H1 (cell line): ENCODE measurements at regions not wholly inside any gene's neighbourhood (a gene's known extent, or its start where the extent isn't known, plus 50 kb on each side); places are given as distances from the start of the nearest gene placed in this dataset.

ENCODE experiments used
- CTCF ChIA-PET: fragments of 300-600 bp; sonication (Branson Sonifier 250); formaldehyde crosslinking; loops from one replicate; lab custom pipeline; 2021; ENCODE audit not compliant: partially characterized antibody; lab: Charles Lee
- POLR2A ChIA-PET: fragments of 300-600 bp; sonication (Branson Sonifier 250); formaldehyde crosslinking; loops from one replicate; lab custom pipeline; 2021; ENCODE audit warnings: inconsistent platforms; ENCODE audit not compliant: partially characterized antibody; lab: Charles Lee
- DNase-seq, 2 experiments: peaks; one replicate each; pipeline versions ENCODE4 v3.0.0 to v3.0.0-alpha.2; 2010 to 2022; ENCODE audit warnings: low spot score in 2 of 2, low read depth in 1 of 2, mixed read lengths in 1 of 2
- FAIRE-seq: peaks from 2 replicates; lab custom pipeline; 2011; peaks lifted over from hg19 to GRCh38; lab: Jason Lieb, UNC
- H2AFZ ChIP-seq: 2 replicates; pipeline ENCODE4 v1.8.1; 2012; ENCODE audit warnings: low read length, inconsistent platforms
- H2AK5ac ChIP-seq: 2 replicates; pipeline ENCODE4 v1.6.1; 2013; ENCODE audit warnings: low read depth, low read length
- H2BK120ac ChIP-seq: replicated peaks from 2 replicates; pipeline ENCODE3; 2013; ENCODE audit warnings: low read depth, low read length, inconsistent platforms
- H2BK12ac ChIP-seq: 2 replicates; pipeline ENCODE4 v1.6.1; 2013; ENCODE audit warnings: low read depth, low read length
- H2BK15ac ChIP-seq: 2 replicates; pipeline ENCODE4 v1.6.1; 2013; ENCODE audit warnings: low read length
- H2BK20ac ChIP-seq: 2 replicates; pipeline ENCODE4 v1.6.1; 2013; ENCODE audit warnings: low read length
- H2BK5ac ChIP-seq: 2 replicates; pipeline ENCODE4 v1.6.1; 2013; ENCODE audit warnings: low read depth, low read length
- H3K14ac ChIP-seq: 2 replicates; pipeline ENCODE4 v1.6.1; 2013; ENCODE audit warnings: inconsistent platforms; ENCODE audit not compliant: insufficient read length
- H3K18ac ChIP-seq: 2 replicates; pipeline ENCODE4 v1.6.1; 2013; ENCODE audit warnings: low read length; ENCODE audit errors: extremely low read depth
- H3K23ac ChIP-seq: 2 replicates; pipeline ENCODE4 v1.6.1; 2013; ENCODE audit warnings: inconsistent platforms; ENCODE audit not compliant: insufficient read length
- H3K23me2 ChIP-seq: 2 replicates; pipeline ENCODE4 v1.6.1; 2013; ENCODE audit warnings: low read depth, low read length
- H3K27ac ChIP-seq: 2 replicates; pipeline ENCODE4 v1.6.1; 2011; ENCODE audit warnings: low read depth, low read length, inconsistent platforms
- H3K27me3 ChIP-seq, 4 experiments: replicated peaks in 1 of 4; 1 replicate in 1 of 4; 2 replicates in 3 of 4; pipeline versions ENCODE4 v1.6.1 to v1.8.1; 2011 to 2013; ENCODE audit warnings: low read length in 3 of 4, mild to moderate bottlenecking in 3 of 4, inconsistent platforms in 2 of 4, mixed read lengths in 2 of 4, moderate library complexity in 1 of 4; ENCODE audit not compliant: control insufficient read depth in 3 of 4, insufficient read depth in 3 of 4; ENCODE audit errors: extremely low read depth in 1 of 4
- H3K36me3 ChIP-seq, 4 experiments: 2 replicates each; pipeline versions ENCODE4 v1.6.1 to v1.8.1; 2011 to 2013; ENCODE audit warnings: mild to moderate bottlenecking in 4 of 4, low read length in 3 of 4, moderate library complexity in 2 of 4, control low read depth in 1 of 4, inconsistent platforms in 1 of 4; ENCODE audit not compliant: insufficient read depth in 4 of 4, control insufficient read depth in 2 of 4
- H3K4ac ChIP-seq: replicated peaks from 2 replicates; pipeline ENCODE3; 2013; ENCODE audit warnings: low read length, low read depth, mixed read lengths, inconsistent platforms; ENCODE audit not compliant: insufficient read length
- H3K4me1 ChIP-seq, 4 experiments: replicated peaks in 1 of 4; 1 replicate in 1 of 4; 2 replicates in 3 of 4; pipeline versions ENCODE4 v1.6.1 to v1.8.1; 2011 to 2013; ENCODE audit warnings: low read length in 3 of 4, inconsistent platforms in 2 of 4, mixed read lengths in 1 of 4; ENCODE audit not compliant: insufficient read depth in 4 of 4, control insufficient read depth in 3 of 4
- H3K4me2 ChIP-seq, 2 experiments: 2 replicates each; pipeline versions ENCODE4 v1.6.1 to v1.8.1; 2011 to 2013; ENCODE audit warnings: low read depth in 2 of 2, low read length in 2 of 2, control low read depth in 1 of 2, inconsistent platforms in 1 of 2, mild to moderate bottlenecking in 1 of 2; ENCODE audit not compliant: insufficient read depth in 1 of 2
- H3K4me3 ChIP-seq, 4 experiments: fragments of 200-600, 300-600 bp in 1 of 4; sonication (generic), shearing (Covaris generic), sonication (Bioruptor Twin) in 1 of 4; 2 replicates each; pipeline versions ENCODE4 v1.5.1 to v1.8.1; 2011 to 2016; ENCODE audit warnings: low read length in 4 of 4, low read depth in 3 of 4, control low read depth in 2 of 4, inconsistent platforms in 2 of 4, mild to moderate bottlenecking in 2 of 4, mixed read lengths in 1 of 4, moderate library complexity in 1 of 4; ENCODE audit not compliant: insufficient read depth in 2 of 4; ENCODE audit errors: extremely low read depth in 1 of 4
- H3K56ac ChIP-seq: replicated peaks from 2 replicates; pipeline ENCODE3; 2013; ENCODE audit warnings: low read depth, mild to moderate bottlenecking, mixed read lengths, low read length, inconsistent platforms; ENCODE audit not compliant: insufficient read length
- H3K79me1 ChIP-seq: 2 replicates; pipeline ENCODE4 v1.6.1; 2013; ENCODE audit warnings: low read depth, low read length, control low read depth
- H3K79me2 ChIP-seq, 2 experiments: 2 replicates each; pipeline versions ENCODE4 v1.6.1 to v1.8.1; 2012 to 2013; ENCODE audit warnings: low read length in 2 of 2, mild to moderate bottlenecking in 2 of 2, inconsistent platforms in 1 of 2; ENCODE audit not compliant: insufficient read depth in 2 of 2, control insufficient read depth in 1 of 2
- H3K9ac ChIP-seq, 4 experiments: replicated peaks in 1 of 4; 1 replicate in 1 of 4; 2 replicates in 3 of 4; pipeline versions ENCODE4 v1.6.1 to v1.8.1; 2011 to 2013; ENCODE audit warnings: low read depth in 3 of 4, low read length in 3 of 4, control low read depth in 2 of 4, mild to moderate bottlenecking in 2 of 4, moderate library complexity in 2 of 4, inconsistent platforms in 1 of 4; ENCODE audit errors: extremely low read depth in 1 of 4
- H3K9me3 ChIP-seq, 2 experiments: 2 replicates each; pipeline versions ENCODE4 v1.6.1 to v1.8.1; 2012 to 2013; ENCODE audit warnings: mild to moderate bottlenecking in 2 of 2, moderate library complexity in 2 of 2, control low read depth in 1 of 2, inconsistent platforms in 1 of 2, low read depth in 1 of 2, low read length in 1 of 2, mixed read lengths in 1 of 2; ENCODE audit not compliant: insufficient read depth in 2 of 2
- H4K20me1 ChIP-seq, 2 experiments: replicated peaks in 1 of 2; 2 replicates each; pipeline versions ENCODE3 to v1.8.1; 2011 to 2013; ENCODE audit warnings: inconsistent platforms in 2 of 2, low read length in 2 of 2, mild to moderate bottlenecking in 1 of 2; ENCODE audit not compliant: insufficient read depth in 2 of 2, control insufficient read depth in 1 of 2
- H4K5ac ChIP-seq: 2 replicates; pipeline ENCODE4 v1.6.1; 2013; ENCODE audit warnings: low read length, low read depth, mixed read lengths, inconsistent platforms; ENCODE audit not compliant: insufficient read length
- H4K8ac ChIP-seq: 2 replicates; pipeline ENCODE4 v1.8.0; 2013; ENCODE audit warnings: mild to moderate bottlenecking, moderate library complexity, low read length, inconsistent platforms; ENCODE audit not compliant: insufficient read depth; ENCODE audit errors: extremely low read depth
- H4K91ac ChIP-seq: replicated peaks from 2 replicates; pipeline ENCODE3; 2013; ENCODE audit warnings: low read length, mixed read lengths, inconsistent platforms; ENCODE audit not compliant: insufficient read length
- ATF3 ChIP-seq: IDR thresholded peaks from 2 replicates; pipeline ENCODE4 v1.6.1; 2011; ENCODE audit warnings: low read depth, mild to moderate bottlenecking, low read length; ENCODE audit not compliant: insufficient read depth
- CHD2 ChIP-seq: IDR thresholded peaks from 2 replicates; pipeline ENCODE4 v1.6.1; 2012; ENCODE audit warnings: low read length, improper control_type of control experiment
- CREB1 ChIP-seq: IDR thresholded peaks from 2 replicates; pipeline ENCODE4 v1.6.1; 2012; ENCODE audit warnings: inconsistent platforms
- FOSL1 ChIP-seq: IDR thresholded peaks from 2 replicates; pipeline ENCODE4 v1.6.1; 2011; ENCODE audit warnings: mild to moderate bottlenecking, low read depth, low read length, moderate library complexity; ENCODE audit not compliant: insufficient read depth
- ZNF274 ChIP-seq: IDR thresholded peaks from 2 replicates; pipeline ENCODE4 v1.7.0; 2012; ENCODE audit warnings: low read length, borderline replicate concordance; ENCODE audit errors: extremely low read depth
- WGBS, 2 experiments: shearing (Covaris generic) in 1 of 2; methylation state at CpG; one replicate each; pipeline versions ENCODE4 v1.1.6 to v1.1.7; 2013 to 2015; ENCODE audit warnings: low lambda C conversion rate in 2 of 2, mixed read lengths in 2 of 2, inconsistent platforms in 1 of 2, low coverage in 1 of 2, missing lambda C conversion rate in 1 of 2; ENCODE audit not compliant: insufficient replicate concordance in 2 of 2, insufficient coverage in 1 of 2, insufficient read length in 1 of 2; ENCODE audit errors: extremely low coverage in 1 of 2, missing lambda C conversion rate in 1 of 2; 5-methylcytosine and 5-hydroxymethylcytosine counted together

- no peaks in the 10 kb centered on the region for H3K23me2 ChIP-seq
- no peaks in the 10 kb centered on the region for H3K79me1 ChIP-seq
- H3K23ac ChIP-seq, result no peak overlapping the region
- no peak for FAIRE-seq
- 87% methylated on average over 2 of the region's 2 CpGs; no CpG with 5 or more reads in 1 of the 2 experiments for WGBS, 2 experiments
- no peak overlapping the region for H4K8ac ChIP-seq
- H3K4me1 ChIP-seq, result no peaks in the 10 kb centered on the region
- no peak overlapping the region for H2BK5ac ChIP-seq
- H4K91ac ChIP-seq, result no peak overlapping the region
- peaks cover 8% of the 10 kb centered on the region in 2 experiments; a peak in 3 of 4 replicates for H3K9me3 ChIP-seq
- H3K4me3 ChIP-seq, result no peak overlapping the region
- no peak overlapping the region for H2BK15ac ChIP-seq
- no peak for DNase-seq
- H4K5ac ChIP-seq, result no peak overlapping the region
- H2BK20ac ChIP-seq, result no peak overlapping the region
- H2BK12ac ChIP-seq, result no peak overlapping the region
- no peaks in the 10 kb centered on the region for H3K36me3 ChIP-seq
- no peak overlapping the region for H3K14ac ChIP-seq
- H3K4ac ChIP-seq, result no peak overlapping the region
- no peak overlapping the region for H3K27ac ChIP-seq
- TF ChIP-seq CREB1 (no peak), ZNF274 (no peak), FOSL1 (no peak), CHD2 (no peak), ATF3 (no peak)
- ChIA-PET POLR2A (no interaction called here), CTCF (interaction anchor here (1.1 kb wide), 1 partner anchor 14 kb away, joined by 4 read pairs; no protein-coding TSS in a partner anchor)
- no peaks in the 10 kb centered on the region for H4K20me1 ChIP-seq
- H2BK120ac ChIP-seq, result no peak overlapping the region
- H3K9ac ChIP-seq, result no peak overlapping the region
- H3K27me3 ChIP-seq, result no peaks in the 10 kb centered on the region
- no peak overlapping the region for H2AFZ ChIP-seq
- no peak overlapping the region for H2AK5ac ChIP-seq
- H3K4me2 ChIP-seq, result no peak overlapping the region
- no peaks in the 10 kb centered on the region for H3K79me2 ChIP-seq
- no peak overlapping the region for H3K56ac ChIP-seq
- no peak overlapping the region for H3K18ac ChIP-seq
These were observed 156.6 kb downstream of the CDC14C start for GRCh38 chr7:49080896-49081475.
